PFSK-1 (cell line): ENCODE measurements at regions not wholly inside any gene's neighbourhood (a gene's known extent, or its start where the extent isn't known, plus 50 kb on each side); places are given as distances from the start of the nearest gene placed in this dataset.

Experiments
- FOXP2 ChIP-seq: optimal IDR thresholded peaks from 2 replicates; pipeline ENCODE3; 2011; ENCODE audit warnings: borderline replicate concordance, control low read depth, inconsistent platforms; ENCODE audit not compliant: insufficient read depth; ENCODE audit errors: extremely low read length, extremely low read depth
- POLR2AphosphoS5 ChIP-seq: IDR thresholded peaks from 2 replicates; pipeline ENCODE4 v1.6.1; 2012; ENCODE audit warnings: low read depth, mild to moderate bottlenecking, control low read depth, low read length, moderate library complexity
- REST ChIP-seq, 2 experiments: IDR thresholded peaks; 2 replicates each; pipeline versions ENCODE4 v1.6.1 to v1.8.0; 2011 to 2012; ENCODE audit warnings: low read depth in 2 of 2, low read length in 2 of 2, control low read depth in 1 of 2, inconsistent platforms in 1 of 2, mild to moderate bottlenecking in 1 of 2, moderate library complexity in 1 of 2; ENCODE audit not compliant: insufficient read depth in 1 of 2
- SIN3A ChIP-seq: IDR thresholded peaks from 2 replicates; pipeline ENCODE4 v1.6.1; 2012; ENCODE audit warnings: mild to moderate bottlenecking, low read length, moderate library complexity, borderline replicate concordance; ENCODE audit not compliant: insufficient read depth
- TAF1 ChIP-seq: IDR thresholded peaks from 2 replicates; pipeline ENCODE4 v1.6.1; 2012; ENCODE audit warnings: low read length, control low read depth, borderline replicate concordance; ENCODE audit not compliant: insufficient read depth

GRCh38 chr4:131426023-131426758, 1722.9 kb upstream of the PCDH10 start:
- no peak for TF ChIP-seq TAF1
- TF ChIP-seq POLR2AphosphoS5 = no peak
- TF ChIP-seq FOXP2 = no peak
- TF ChIP-seq REST (IDR thresholded peaks at IDR 0.05; ENCODE audit: insufficient read depth in 1 of 2, low read depth in 2 of 2, low read length in 2 of 2) = no peak
- TF ChIP-seq SIN3A = no peak

- TF ChIP-seq SIN3A (no peak), REST (IDR thresholded peaks at IDR 0.05; ENCODE audit: insufficient read depth in 1 of 2, low read depth in 2 of 2, low read length in 2 of 2) (no peak), POLR2AphosphoS5 (no peak), FOXP2 (no peak), TAF1 (no peak)
Measured at GRCh38 chr4:131427000-131427399, 1722.1 kb upstream of the PCDH10 start.

GRCh38 chr4:131430302-131430701, 1718.8 kb upstream of the PCDH10 start:
- TF ChIP-seq TAF1 (no peak), REST (IDR thresholded peaks at IDR 0.05; ENCODE audit: insufficient read depth in 1 of 2, low read depth in 2 of 2, low read length in 2 of 2) (no peak), FOXP2 (no peak), POLR2AphosphoS5 (no peak)

- TF ChIP-seq TAF1 (no peak), POLR2AphosphoS5 (no peak), SIN3A (no peak), REST (IDR thresholded peaks at IDR 0.05; ENCODE audit: insufficient read depth in 1 of 2, low read depth in 2 of 2, low read length in 2 of 2) (no peak), FOXP2 (no peak)
Measured at GRCh38 chr4:131441004-131441688, 1707.9 kb upstream of the PCDH10 start.
